OCI-LY7 (cell line): ENCODE measurements at regions not wholly inside any gene's neighbourhood (a gene's known extent, or its start where the extent isn't known, plus 50 kb on each side); places are given as distances from the start of the nearest gene placed in this dataset.

Experiments
- BruUV-seq: library from RNA; stranded (reverse); fragments of 400-500 nt; replicated peaks from 2 replicates; lab custom pipeline; 2021; lab: Mats Ljungman, UMichigan
- CTCF ChIA-PET: fragments of 300-600 bp; sonication (Branson Sonifier 250); formaldehyde crosslinking; loops from one replicate; lab custom pipeline; 2022; ENCODE audit warnings: antibody characterized with exemption; ENCODE audit not compliant: unreplicated experiment; lab: Charles Lee
- POLR2A ChIA-PET: fragments of 300-600 bp; sonication (Branson Sonifier 250); formaldehyde crosslinking; loops from one replicate; lab custom pipeline; 2022; ENCODE audit warnings: antibody characterized with exemption; lab: Charles Lee
- DNase-seq: peaks from one replicate; pipeline ENCODE4 v3.0.0-alpha.2; 2015; ENCODE audit warnings: low spot score
- H2AFZ ChIP-seq: fragments of 200-600 bp; sonication (generic), shearing (Covaris generic); 2 replicates; pipeline ENCODE4 v1.6.1; 2014; ENCODE audit warnings: mild to moderate bottlenecking, antibody characterized with exemption, low read length, moderate library complexity
- H3K27ac ChIP-seq: fragments of 200-600 bp; sonication (generic); 2 replicates; pipeline ENCODE4 v1.5.1; 2014; ENCODE audit warnings: mixed run types, low read depth, mild to moderate bottlenecking, moderate library complexity, low read length, inconsistent platforms; ENCODE audit not compliant: poor library complexity, severe bottlenecking
- H3K36me3 ChIP-seq: fragments of 200-600 bp; sonication (generic); 2 replicates; pipeline ENCODE4 v1.6.1; 2014; ENCODE audit warnings: mild to moderate bottlenecking, antibody characterized with exemption, low read length, moderate library complexity, mixed read lengths; ENCODE audit not compliant: insufficient read depth
- H3K4me1 ChIP-seq: fragments of 200-600 bp; sonication (generic); 2 replicates; pipeline ENCODE4 v1.5.1; 2014; ENCODE audit warnings: mild to moderate bottlenecking, low read length; ENCODE audit not compliant: insufficient read depth, poor library complexity, severe bottlenecking
- H3K4me2 ChIP-seq: fragments of 200-600 bp; sonication (generic); 2 replicates; pipeline ENCODE4 v1.6.1; 2014; ENCODE audit warnings: mild to moderate bottlenecking, low read length
- H3K4me3 ChIP-seq: fragments of 200-600 bp; sonication (generic); 2 replicates; pipeline ENCODE4 v1.5.1; 2014; ENCODE audit warnings: mild to moderate bottlenecking, low read depth, low read length; ENCODE audit not compliant: poor library complexity, severe bottlenecking
- H3K79me2 ChIP-seq: fragments of 200-600 bp; sonication (generic); 2 replicates; pipeline ENCODE4 v1.6.1; 2016; ENCODE audit warnings: low read depth, mild to moderate bottlenecking, low read length, moderate library complexity, mixed read lengths; ENCODE audit not compliant: insufficient read depth
- H3K9me2 ChIP-seq: fragments of 200-600 bp; sonication (generic); 2 replicates; pipeline ENCODE4 v1.6.1; 2016; ENCODE audit warnings: mild to moderate bottlenecking, low read length, mixed read lengths; ENCODE audit not compliant: insufficient read depth
- H3K9me3 ChIP-seq: fragments of 200-600 bp; sonication (generic); 2 replicates; pipeline ENCODE4 v1.6.1; 2014; ENCODE audit warnings: mild to moderate bottlenecking, mixed run types, low read length, mixed read lengths
- H4K20me1 ChIP-seq: fragments of 200-600 bp; sonication (generic); 2 replicates; pipeline ENCODE4 v1.6.1; 2014; ENCODE audit warnings: mild to moderate bottlenecking, antibody characterized with exemption, low read length, moderate library complexity, mixed read lengths; ENCODE audit not compliant: insufficient read depth
- EZH2phosphoT487 ChIP-seq: fragments of 200-600 bp; sonication (generic); IDR thresholded peaks from 2 replicates; pipeline ENCODE4 v1.6.1; 2018; ENCODE audit warnings: low read depth, borderline replicate concordance, mild to moderate bottlenecking, mixed run types, antibody characterized with exemption, low read length, moderate library complexity, mixed read lengths
- intact Hi-C: fragments of 100-400 bp; cut with micrococcal nuclease; formaldehyde crosslinking; loops from one replicate; pipeline ENCODE4 v1.10.0; 2022; ENCODE audit not compliant: unreplicated experiment
- TF ChIP-seq, protein P1 (sequence below): fragments of 200-600 bp; sonication (generic); conservative IDR thresholded peaks from 2 replicates; pipeline ENCODE4 v1.5.1; 2014; ENCODE audit warnings: mild to moderate bottlenecking, antibody characterized with exemption, low read length, moderate library complexity, mixed read lengths

DNA sequence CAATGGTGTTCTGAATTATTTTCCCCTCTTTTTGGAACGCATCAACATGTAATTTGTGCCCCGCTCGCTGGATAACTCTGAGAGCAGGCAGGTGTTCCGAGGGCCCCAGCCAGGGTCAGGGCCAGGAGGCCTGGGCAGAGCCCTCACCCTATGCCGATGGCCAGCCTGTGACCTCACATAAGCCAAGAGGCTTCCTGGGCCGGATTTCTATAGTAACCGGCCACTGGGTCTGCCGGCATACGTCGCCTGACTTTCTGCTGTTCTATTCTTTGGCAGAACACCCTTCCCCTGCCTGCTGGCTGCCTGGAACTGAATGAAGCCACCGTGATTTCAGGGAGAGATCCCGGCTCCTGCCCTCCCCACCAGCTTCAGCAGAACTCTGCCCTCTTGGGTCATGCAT lies 375.2 kb downstream of the SHANK2 start:
- H3K79me2 ChIP-seq = no peaks in the 10 kb centered on the region
- H3K27ac ChIP-seq = no peak overlapping the region
- POLR2A ChIA-PET = no interaction called here
- no TSS peak for BruUV-seq
- no peaks in the 10 kb centered on the region for H3K4me1 ChIP-seq
- no peak overlapping the region for H3K4me2 ChIP-seq
- no peaks in the 10 kb centered on the region for H3K36me3 ChIP-seq
- H3K4me3 ChIP-seq = no peak overlapping the region
- no peak for DNase-seq
- no peaks in the 10 kb centered on the region for H3K9me3 ChIP-seq
- CTCF ChIA-PET = no interaction called here
- intact Hi-C loops = no loop called here
- no peaks in the 10 kb centered on the region for H3K9me2 ChIP-seq
- TF ChIP-seq EZH2phosphoT487 = no peak
- TF ChIP-seq, protein P1, sequence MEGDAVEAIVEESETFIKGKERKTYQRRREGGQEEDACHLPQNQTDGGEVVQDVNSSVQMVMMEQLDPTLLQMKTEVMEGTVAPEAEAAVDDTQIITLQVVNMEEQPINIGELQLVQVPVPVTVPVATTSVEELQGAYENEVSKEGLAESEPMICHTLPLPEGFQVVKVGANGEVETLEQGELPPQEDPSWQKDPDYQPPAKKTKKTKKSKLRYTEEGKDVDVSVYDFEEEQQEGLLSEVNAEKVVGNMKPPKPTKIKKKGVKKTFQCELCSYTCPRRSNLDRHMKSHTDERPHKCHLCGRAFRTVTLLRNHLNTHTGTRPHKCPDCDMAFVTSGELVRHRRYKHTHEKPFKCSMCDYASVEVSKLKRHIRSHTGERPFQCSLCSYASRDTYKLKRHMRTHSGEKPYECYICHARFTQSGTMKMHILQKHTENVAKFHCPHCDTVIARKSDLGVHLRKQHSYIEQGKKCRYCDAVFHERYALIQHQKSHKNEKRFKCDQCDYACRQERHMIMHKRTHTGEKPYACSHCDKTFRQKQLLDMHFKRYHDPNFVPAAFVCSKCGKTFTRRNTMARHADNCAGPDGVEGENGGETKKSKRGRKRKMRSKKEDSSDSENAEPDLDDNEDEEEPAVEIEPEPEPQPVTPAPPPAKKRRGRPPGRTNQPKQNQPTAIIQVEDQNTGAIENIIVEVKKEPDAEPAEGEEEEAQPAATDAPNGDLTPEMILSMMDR = no peak
- H4K20me1 ChIP-seq = no peaks in the 10 kb centered on the region
- no peak overlapping the region for H2AFZ ChIP-seq

DNA sequence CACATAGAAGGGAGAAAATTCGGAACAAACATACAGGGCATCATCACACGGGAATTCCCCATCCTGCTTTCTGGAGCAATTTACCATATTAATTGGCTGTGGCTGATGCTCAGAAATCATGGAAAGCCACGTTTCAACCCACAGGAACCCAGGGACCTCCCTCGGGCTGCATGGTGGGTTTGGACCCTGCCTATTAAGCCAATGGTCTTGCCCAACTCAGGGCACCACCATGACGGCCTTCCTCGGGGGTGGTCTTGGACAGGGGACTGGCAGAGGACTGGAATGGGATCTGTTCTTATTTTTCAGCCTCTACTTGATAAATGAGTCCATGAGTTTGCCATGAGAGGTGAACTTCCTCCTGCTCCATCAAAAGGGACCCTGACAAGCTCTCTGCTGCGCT lies 374.0 kb downstream of the SHANK2 start:
- DNase-seq = no peak
- no TSS peak for BruUV-seq
- H3K9me3 ChIP-seq = no peaks in the 10 kb centered on the region
- ChIA-PET POLR2A (no interaction called here), CTCF (no interaction called here)
- no peaks in the 10 kb centered on the region for H3K79me2 ChIP-seq
- no peaks in the 10 kb centered on the region for H3K9me2 ChIP-seq
- H2AFZ ChIP-seq = no peak overlapping the region
- no peaks in the 10 kb centered on the region for H3K4me1 ChIP-seq
- H3K4me3 ChIP-seq = no peak overlapping the region
- intact Hi-C loops = no loop called here
- H3K36me3 ChIP-seq = no peaks in the 10 kb centered on the region
- no peaks in the 10 kb centered on the region for H4K20me1 ChIP-seq
- H3K4me2 ChIP-seq = no peak overlapping the region
- H3K27ac ChIP-seq = no peak overlapping the region
- no peak for TF ChIP-seq EZH2phosphoT487
- TF ChIP-seq, protein P1 = no peak

GRCh38 chr11:70879601-70880285 lies 372.6 kb downstream of the SHANK2 start:
- no peaks in the 10 kb centered on the region for H3K9me2 ChIP-seq
- no TSS peak for BruUV-seq
- H3K79me2 ChIP-seq = no peaks in the 10 kb centered on the region
- H3K9me3 ChIP-seq = no peaks in the 10 kb centered on the region
- no peaks in the 10 kb centered on the region for H4K20me1 ChIP-seq
- no peaks in the 10 kb centered on the region for H3K36me3 ChIP-seq
- H2AFZ ChIP-seq = no peak overlapping the region
- H3K4me2 ChIP-seq = no peak overlapping the region
- TF ChIP-seq, protein P1 = no peak
- TF ChIP-seq EZH2phosphoT487 = no peak
- intact Hi-C loops = no loop called here
- ChIA-PET CTCF (no interaction called here), POLR2A (no interaction called here)
- no peak for DNase-seq
- no peak overlapping the region for H3K4me3 ChIP-seq
- H3K27ac ChIP-seq = no peak overlapping the region
- H3K4me1 ChIP-seq = no peaks in the 10 kb centered on the region
